ENCODE measurements at regions not wholly inside any gene's neighbourhood (a gene's known extent, or its start where the extent isn't known, plus 50 kb on each side); places are given as distances from the start of the nearest gene placed in this dataset.

DNA sequence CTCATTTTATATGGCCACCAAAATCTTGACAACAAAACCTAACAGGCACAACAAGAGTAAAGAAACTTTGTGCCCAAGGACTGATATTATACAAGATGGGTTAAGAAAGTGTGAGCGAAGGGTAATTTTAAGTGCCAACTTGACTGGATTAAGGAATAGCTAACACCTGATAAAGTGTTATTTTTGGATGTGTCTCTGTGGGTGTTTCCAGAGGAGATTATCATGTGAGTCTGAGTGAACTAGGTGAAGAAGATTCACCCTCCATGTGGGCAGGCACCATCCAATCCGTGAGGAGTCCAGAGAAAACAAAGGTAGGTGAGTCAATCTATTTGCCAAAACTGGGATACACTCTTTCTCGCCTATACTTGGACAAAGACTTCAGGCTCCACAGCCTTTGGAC is 461.6 kb downstream of the ETS1 start:
- in situ Hi-C loops (cut with MboI; ENCODE audit: low sequenced_read_pairs) = no loop called here

GRCh38 chr11:128116885-128117284 is 470.5 kb downstream of the ETS1 start:
- in situ Hi-C loops (cut with MboI; ENCODE audit: low sequenced_read_pairs) = no loop called here

- in situ Hi-C loops (cut with MboI; ENCODE audit: low sequenced_read_pairs) = no loop called here
Observed at GRCh38 chr11:128116447-128116846, 470.9 kb downstream of the ETS1 start.

- in situ Hi-C loops (cut with MboI; ENCODE audit: low sequenced_read_pairs) = no loop called here
Observed at GRCh38 chr11:128105950-128106349, 481.4 kb downstream of the ETS1 start.

- in situ Hi-C loops (cut with MboI; ENCODE audit: low sequenced_read_pairs) = no loop called here
Observed at GRCh38 chr11:128105511-128105910, 481.8 kb downstream of the ETS1 start.

GRCh38 chr11:128103278-128103873 is 484.0 kb downstream of the ETS1 start:
- in situ Hi-C loops (cut with MboI; ENCODE audit: low sequenced_read_pairs) = no loop called here

- in situ Hi-C loops (cut with MboI; ENCODE audit: low sequenced_read_pairs) = no loop called here
Observed at GRCh38 chr11:128098781-128099180, 488.6 kb downstream of the ETS1 start.

GRCh38 chr11:128095466-128095981 is 491.8 kb downstream of the ETS1 start:
- in situ Hi-C loops (cut with MboI; ENCODE audit: low sequenced_read_pairs) = no loop called here

- in situ Hi-C loops (cut with MboI; ENCODE audit: low sequenced_read_pairs) = no loop called here
Observed at GRCh38 chr11:128093689-128094088, 493.7 kb downstream of the ETS1 start.

DNA sequence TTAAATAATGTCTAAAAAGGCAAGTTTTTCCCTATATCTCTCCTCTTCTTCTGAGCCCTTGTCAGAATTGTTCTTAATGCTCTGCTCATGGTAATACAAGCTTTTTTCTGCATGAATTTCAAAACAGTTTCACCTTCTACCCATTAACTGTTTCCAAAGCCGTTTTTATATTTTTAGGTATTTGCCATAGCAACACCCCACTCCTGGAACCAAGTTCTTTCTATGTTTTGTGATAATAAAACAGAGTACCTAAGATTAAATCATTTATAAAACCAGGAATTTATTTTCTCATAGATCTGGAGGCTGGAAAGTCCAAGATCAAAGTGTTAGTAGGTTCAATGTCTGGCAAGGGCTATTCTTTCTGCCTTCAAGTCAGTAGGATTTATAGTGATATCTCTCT is 497.4 kb downstream of the ETS1 start:
- in situ Hi-C loops (cut with MboI; ENCODE audit: low sequenced_read_pairs) = no loop called here

DNA sequence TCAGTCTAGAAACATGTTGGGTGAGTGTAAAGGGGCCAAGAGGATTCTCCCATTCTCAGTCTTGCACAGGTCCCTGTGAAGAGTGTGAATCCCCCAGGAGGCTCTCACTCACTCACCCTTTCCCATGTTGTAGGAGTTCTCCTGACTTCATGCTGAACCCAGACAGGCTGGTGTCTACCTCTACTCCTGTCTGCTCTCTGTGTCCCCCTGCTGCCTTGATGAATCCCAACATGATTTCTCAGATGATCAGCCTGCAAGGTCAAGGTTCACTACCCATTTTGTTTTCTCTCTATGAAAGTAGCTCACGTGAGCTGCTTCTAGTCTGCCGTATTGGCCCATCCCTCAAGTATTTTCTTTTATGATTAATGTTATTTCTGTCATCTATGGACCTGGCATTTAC is 500.6 kb downstream of the ETS1 start:
- in situ Hi-C loops (cut with MboI; ENCODE audit: low sequenced_read_pairs) = no loop called here

GRCh38 chr11:128085276-128085675 is 502.1 kb downstream of the ETS1 start:
- in situ Hi-C loops (cut with MboI; ENCODE audit: low sequenced_read_pairs) = no loop called here

DNA sequence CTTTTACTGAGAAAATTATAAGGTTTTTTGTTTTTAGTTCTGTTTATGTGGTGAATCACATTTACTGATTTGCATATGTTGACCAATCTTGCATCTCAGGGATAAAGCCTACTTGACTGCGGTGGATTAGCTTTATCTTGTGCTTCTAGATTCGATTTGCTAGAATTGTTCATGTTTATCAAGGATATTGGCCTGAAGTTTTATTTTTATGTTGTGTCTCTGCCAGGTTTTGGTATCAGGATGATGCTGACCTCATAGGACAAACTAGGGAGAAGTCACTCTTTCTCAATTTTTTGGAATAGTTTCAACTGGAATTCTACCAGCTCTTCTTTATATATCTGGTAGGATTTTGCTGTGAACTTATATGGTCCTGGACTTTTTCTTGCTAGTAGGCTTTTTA is 504.8 kb downstream of the ETS1 start:
- in situ Hi-C loops (cut with MboI; ENCODE audit: low sequenced_read_pairs) = no loop called here

GRCh38 chr11:128069665-128070064 is 517.7 kb downstream of the ETS1 start:
- in situ Hi-C loops (cut with MboI; ENCODE audit: low sequenced_read_pairs) = no loop called here

GRCh38 chr11:128067780-128068179 is 519.6 kb downstream of the ETS1 start:
- in situ Hi-C loops (cut with MboI; ENCODE audit: low sequenced_read_pairs) = no loop called here

DNA sequence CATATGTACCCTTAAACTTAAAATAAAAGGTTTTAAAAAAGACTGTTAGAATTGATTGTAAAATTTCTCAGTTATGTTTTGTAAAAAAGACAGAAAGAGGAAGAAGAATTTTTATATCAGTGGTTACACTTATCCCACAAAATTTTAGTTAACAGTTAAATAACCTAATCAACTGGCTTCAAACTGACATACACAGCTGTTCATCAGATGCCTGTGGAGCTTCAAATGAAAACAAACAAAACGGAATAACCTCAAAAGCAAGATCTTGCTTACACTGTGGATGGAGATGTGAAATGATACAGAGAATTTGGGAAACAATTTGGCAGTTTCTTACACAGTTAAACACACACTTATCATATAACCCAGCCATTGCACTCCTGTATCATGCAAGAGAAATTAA is 521.0 kb downstream of the ETS1 start:
- in situ Hi-C loops (cut with MboI; ENCODE audit: low sequenced_read_pairs) = no loop called here

DNA sequence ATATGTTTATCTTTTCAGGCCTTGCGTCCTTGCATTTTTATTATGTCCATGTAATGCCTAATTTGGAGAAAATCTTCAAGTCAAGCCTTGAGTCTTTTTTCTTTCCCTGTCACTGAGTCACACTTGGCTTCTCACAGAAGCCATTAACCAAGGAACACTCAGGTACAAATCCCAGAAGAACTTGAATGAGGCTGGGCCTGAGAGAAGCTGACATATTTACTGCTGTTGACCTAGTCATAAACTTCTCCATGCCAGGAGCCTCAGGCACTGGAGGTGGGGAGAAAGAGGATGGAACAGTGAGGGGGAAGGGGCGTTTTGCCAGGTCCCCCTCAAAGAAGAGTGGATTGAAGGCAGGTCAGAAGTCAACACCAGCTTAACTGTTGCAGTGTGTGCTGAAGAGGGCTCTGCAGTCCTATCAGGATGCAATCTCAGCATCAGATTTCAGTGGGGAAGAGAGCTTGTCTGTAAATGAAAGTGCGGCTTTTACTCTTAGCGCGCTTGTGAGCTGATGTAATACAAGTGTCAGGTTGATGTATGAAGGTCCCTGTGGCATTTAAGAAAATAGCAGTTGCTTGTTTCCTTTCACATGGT is 526.0 kb downstream of the ETS1 start:
- in situ Hi-C loops (cut with MboI; ENCODE audit: low sequenced_read_pairs) = no loop called here

DNA sequence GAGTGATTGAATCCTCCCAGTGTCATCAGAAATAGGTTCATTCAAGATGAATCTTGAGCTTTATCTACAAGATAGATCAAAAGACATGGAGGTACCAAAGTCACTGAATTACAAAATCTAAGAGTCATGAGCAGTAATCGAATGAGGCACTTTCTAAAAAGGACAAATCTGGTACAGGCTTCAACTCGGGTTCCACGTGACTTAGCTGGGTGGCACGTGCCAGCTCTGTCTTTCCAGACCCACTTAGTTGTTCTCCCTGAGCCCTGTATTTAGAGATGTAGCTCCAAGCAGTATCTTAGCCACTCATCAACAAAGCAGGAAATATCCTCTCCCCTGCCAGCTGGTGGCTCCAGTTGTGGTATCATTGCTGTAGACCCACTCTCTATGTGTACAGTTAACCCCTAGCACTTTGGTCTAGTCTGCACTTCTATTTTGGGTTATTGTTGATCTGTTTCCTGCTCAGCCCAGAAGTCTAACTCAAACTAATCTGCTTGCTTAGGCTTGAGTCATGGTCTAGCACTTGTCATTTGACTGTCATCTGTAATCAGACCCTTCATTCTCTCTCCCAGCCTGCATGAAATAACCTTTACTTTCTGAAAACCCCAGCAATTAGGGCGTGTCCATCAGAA is 528.7 kb downstream of the ETS1 start:
- in situ Hi-C loops (cut with MboI; ENCODE audit: low sequenced_read_pairs) = no loop called here

DNA sequence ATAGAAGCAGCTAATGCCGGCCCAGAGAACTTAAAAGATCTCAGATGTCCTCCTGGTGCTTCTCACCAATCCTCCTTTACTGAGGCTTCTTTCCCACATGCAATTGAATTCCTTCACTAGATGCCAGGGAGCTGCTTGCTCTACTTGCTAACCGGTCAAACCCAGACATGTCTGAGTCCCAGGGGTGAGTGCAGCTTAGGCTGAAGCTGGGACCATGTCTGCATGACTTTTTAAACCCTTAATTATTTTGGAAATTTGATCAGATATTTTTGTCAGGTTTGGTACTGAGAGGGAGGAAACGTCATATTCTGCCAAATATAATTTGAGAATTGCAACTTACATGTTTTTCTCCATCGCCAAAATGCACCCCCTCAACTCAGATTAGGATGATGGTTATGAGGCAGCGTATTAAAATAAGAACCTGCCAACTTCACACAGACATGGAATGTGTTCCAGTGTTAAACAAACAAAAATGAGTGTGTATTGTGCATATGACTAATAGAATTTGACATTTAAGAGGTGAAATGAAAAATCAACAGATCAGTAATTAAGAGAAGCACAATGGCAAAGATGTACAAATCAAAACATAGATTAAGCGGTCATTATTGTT is 529.5 kb downstream of the ETS1 start:
- in situ Hi-C loops (cut with MboI; ENCODE audit: low sequenced_read_pairs) = no loop called here

- in situ Hi-C loops (cut with MboI; ENCODE audit: low sequenced_read_pairs) = no loop called here
Observed at GRCh38 chr11:128055576-128056217, 531.7 kb downstream of the ETS1 start.

Measured in HL-60/S4 (cell line).